H9 (cell line): ENCODE measurements at regions not wholly inside any gene's neighbourhood (a gene's known extent, or its start where the extent isn't known, plus 50 kb on each side); places are given as distances from the start of the nearest gene placed in this dataset.

Experiments used
- DNase-seq: peaks from one replicate; pipeline ENCODE4 v3.0.0-alpha.2; 2017
- H2AFZ ChIP-seq: one replicate; pipeline ENCODE4 v1.6.1; 2013; ENCODE audit warnings: mild to moderate bottlenecking, low read length, control low read depth, moderate library complexity
- H2AK5ac ChIP-seq: 2 replicates; pipeline ENCODE4 v1.6.1; 2013; ENCODE audit warnings: low read length, control low read depth, mixed read lengths; ENCODE audit not compliant: insufficient read length
- H2BK120ac ChIP-seq: one replicate; pipeline ENCODE4 v1.6.1; 2013; ENCODE audit warnings: low read depth, mild to moderate bottlenecking, low read length, control low read depth, inconsistent platforms; ENCODE audit not compliant: poor library complexity, severe bottlenecking
- H2BK12ac ChIP-seq: 2 replicates; pipeline ENCODE4 v1.6.1; 2013; ENCODE audit warnings: low read length, control low read depth, mixed read lengths, low read depth; ENCODE audit not compliant: insufficient read length
- H2BK15ac ChIP-seq: 2 replicates; pipeline ENCODE4 v1.6.1; 2013; ENCODE audit warnings: low read depth, low read length, control low read depth
- H2BK20ac ChIP-seq: one replicate; pipeline ENCODE4 v1.6.1; 2013; ENCODE audit warnings: low read depth, mild to moderate bottlenecking, low read length, control low read depth, inconsistent platforms; ENCODE audit not compliant: poor library complexity, severe bottlenecking
- H2BK5ac ChIP-seq: 2 replicates; pipeline ENCODE4 v1.6.1; 2013; ENCODE audit warnings: low read length, control low read depth, mixed read lengths; ENCODE audit not compliant: insufficient read length
- H3K14ac ChIP-seq: 2 replicates; pipeline ENCODE4 v1.6.1; 2013; ENCODE audit warnings: low read length, control low read depth; ENCODE audit not compliant: insufficient read depth
- H3K18ac ChIP-seq: 2 replicates; pipeline ENCODE4 v1.6.1; 2013; ENCODE audit warnings: low read depth, mild to moderate bottlenecking, mixed read lengths, low read length, control low read depth; ENCODE audit not compliant: insufficient read length
- H3K23ac ChIP-seq: 2 replicates; pipeline ENCODE4 v1.6.1; 2013; ENCODE audit warnings: low read length, control low read depth, mixed read lengths, low read depth; ENCODE audit not compliant: insufficient read length
- H3K23me2 ChIP-seq: 2 replicates; pipeline ENCODE4 v1.6.1; 2013; ENCODE audit warnings: low read depth, mild to moderate bottlenecking, mixed read lengths, low read length, control low read depth; ENCODE audit not compliant: insufficient read length, poor library complexity, severe bottlenecking
- H3K27ac ChIP-seq: 2 replicates; pipeline ENCODE4 v1.5.1; 2013; ENCODE audit warnings: low read length, control low read depth, mixed read lengths, low read depth; ENCODE audit not compliant: insufficient read length
- H3K27me3 ChIP-seq: 2 replicates; pipeline ENCODE4 v1.6.1; 2013; ENCODE audit warnings: low read length, control low read depth, inconsistent platforms; ENCODE audit not compliant: insufficient read depth
- H3K4ac ChIP-seq: 2 replicates; pipeline ENCODE4 v1.6.1; 2013; ENCODE audit warnings: low read depth, mild to moderate bottlenecking, control low read depth, inconsistent platforms, low read length, moderate library complexity
- H3K4me1 ChIP-seq: 2 replicates; pipeline ENCODE4 v1.6.1; 2013; ENCODE audit warnings: low read length, control low read depth, inconsistent platforms; ENCODE audit not compliant: insufficient read depth
- H3K4me2 ChIP-seq: 2 replicates; pipeline ENCODE4 v1.6.1; 2013; ENCODE audit warnings: low read length, control low read depth, mixed read lengths; ENCODE audit not compliant: insufficient read length, insufficient read depth
- H3K56ac ChIP-seq: 2 replicates; pipeline ENCODE4 v1.6.1; 2013; ENCODE audit warnings: low read depth, mild to moderate bottlenecking, mixed read lengths, low read length, control low read depth; ENCODE audit not compliant: insufficient read length
- H3K79me1 ChIP-seq: 2 replicates; pipeline ENCODE4 v1.6.1; 2013; ENCODE audit warnings: low read depth, mild to moderate bottlenecking, moderate library complexity, low read length, control low read depth, inconsistent platforms; ENCODE audit not compliant: insufficient read depth, poor library complexity, severe bottlenecking
- H3K79me2 ChIP-seq: 2 replicates; pipeline ENCODE4 v1.6.1; 2013; ENCODE audit warnings: low read length, control low read depth, inconsistent platforms; ENCODE audit not compliant: insufficient read depth
- H3K9ac ChIP-seq: 2 replicates; pipeline ENCODE4 v1.6.1; 2013; ENCODE audit warnings: low read length, control low read depth, mixed read lengths; ENCODE audit not compliant: insufficient read length; ENCODE audit errors: extremely low read depth
- H3K9me3 ChIP-seq: one replicate; pipeline ENCODE4 v1.6.1; 2013; ENCODE audit warnings: low read depth, low read length, inconsistent platforms; ENCODE audit not compliant: control insufficient read depth
- H3T11ph ChIP-seq: one replicate; pipeline ENCODE4 v1.6.1; 2013; ENCODE audit warnings: mild to moderate bottlenecking, low read length, control low read depth, inconsistent platforms
- H4K20me1 ChIP-seq: one replicate; pipeline ENCODE4 v1.6.1; 2013; ENCODE audit not compliant: control insufficient read depth, insufficient read length, insufficient read depth
- H4K5ac ChIP-seq: 2 replicates; pipeline ENCODE4 v1.6.1; 2013; ENCODE audit warnings: low read depth, mild to moderate bottlenecking, mixed read lengths, low read length, control low read depth; ENCODE audit not compliant: insufficient read length
- H4K8ac ChIP-seq: replicated peaks from 2 replicates; pipeline ENCODE4 v1.6.1; 2013; ENCODE audit warnings: low read length, control low read depth, mixed read lengths, low read depth; ENCODE audit not compliant: insufficient read length
- H4K91ac ChIP-seq: 2 replicates; pipeline ENCODE4 v1.6.1; 2013; ENCODE audit warnings: low read depth, mild to moderate bottlenecking, moderate library complexity, mixed read lengths, low read length, control low read depth; ENCODE audit not compliant: insufficient read length
- H3K27ac Mint-ChIP-seq, 3 experiments: 2 replicates in 2 of 3; 3 replicates in 1 of 3; pipeline ENCODE4 v1.8.0; 2020 to 2021; ENCODE audit warnings: mixed read lengths in 3 of 3, mild to moderate bottlenecking in 1 of 3, moderate library complexity in 1 of 3
- H3K27me3 Mint-ChIP-seq: 2 replicates; pipeline ENCODE4 v1.8.0; 2021; ENCODE audit warnings: low read depth, mild to moderate bottlenecking, moderate library complexity, mixed read lengths
- H3K36me3 Mint-ChIP-seq, 3 experiments: 2 replicates in 2 of 3; 3 replicates in 1 of 3; pipeline ENCODE4 v1.8.0; 2020 to 2021; ENCODE audit warnings: low read depth in 3 of 3, mixed read lengths in 3 of 3; ENCODE audit not compliant: insufficient read depth in 1 of 3
- H3K4me1 Mint-ChIP-seq, 2 experiments: 2 replicates each; pipeline ENCODE4 v1.8.0; 2020; ENCODE audit warnings: mixed read lengths in 2 of 2
- H3K4me3 Mint-ChIP-seq, 2 experiments: 2 replicates in 1 of 2; 3 replicates in 1 of 2; pipeline ENCODE4 v1.8.0; 2020 to 2021; ENCODE audit warnings: mild to moderate bottlenecking in 2 of 2, mixed read lengths in 2 of 2, moderate library complexity in 1 of 2
- H3K9me3 Mint-ChIP-seq, 2 experiments: 2 replicates in 1 of 2; 3 replicates in 1 of 2; pipeline ENCODE4 v1.8.0; 2020; ENCODE audit warnings: mild to moderate bottlenecking in 2 of 2, mixed read lengths in 2 of 2, moderate library complexity in 1 of 2
- WGBS: extraction: QIAGEN DNeasy Blood & Tissue Kit; methylation state at CpG from one replicate; pipeline ENCODE4 v1.1.7; 2013; ENCODE audit warnings: missing lambda C conversion rate, low lambda C conversion rate, mixed read lengths; ENCODE audit not compliant: insufficient read length; ENCODE audit errors: extremely low coverage; 5-methylcytosine and 5-hydroxymethylcytosine counted together
- TF ChIP-seq, protein P1 (sequence below): fragments of 200-600 bp; sonication (generic); conservative IDR thresholded peaks from 3 replicates; pipeline ENCODE4 v1.8.0; 2021; ENCODE audit warnings: antibody characterized with exemption, mild to moderate bottlenecking

GRCh38 chr9:78510035-78510434 is 213.1 kb downstream of the PSAT1 start:
- WGBS = no CpG with 5 or more reads among the region's 4 CpGs
- Histone ChIP-seq H3K4ac (no peak overlapping the region), H3K79me2 (no peaks in the 10 kb centered on the region), H4K91ac (no peak overlapping the region), H2AFZ (no peak overlapping the region), H4K8ac (no peak overlapping the region), H3K27me3 (no peaks in the 10 kb centered on the region), H3K23ac (no peak overlapping the region), H3K79me1 (no peaks in the 10 kb centered on the region), H2BK5ac (no peak overlapping the region), H3K23me2 (no peaks in the 10 kb centered on the region), H3K9me3 (no peaks in the 10 kb centered on the region), H3K56ac (no peak overlapping the region), H4K20me1 (no peaks in the 10 kb centered on the region), H2BK15ac (no peak overlapping the region), H3K27ac (no peak overlapping the region), H3T11ph (no peak overlapping the region), H2BK20ac (no peak overlapping the region), H3K18ac (no peak overlapping the region), H2AK5ac (no peak overlapping the region), H3K4me2 (no peak overlapping the region), H3K14ac (no peak overlapping the region), H4K5ac (no peak overlapping the region), H2BK12ac (no peak overlapping the region), H3K4me1 (no peaks in the 10 kb centered on the region), H3K9ac (no peak overlapping the region), H2BK120ac (no peak overlapping the region)
- Mint-ChIP-seq H3K36me3 (peaks cover 0 to 4% (median 0%) of the 10 kb centered on the region in 3 experiments; a peak in 1 of 7 replicates), H3K4me1 (0 out of 4 replicates have a peak, but pooled peaks cover 0 to 5% of the 10 kb centered on the region in 2 experiments), H3K27ac (no peak overlapping the region), H3K4me3 (no peak overlapping the region), H3K9me3 (no peaks in the 10 kb centered on the region; a peak in 1 of 5 replicates), H3K27me3 (no peaks in the 10 kb centered on the region)
- TF ChIP-seq, protein P1, sequence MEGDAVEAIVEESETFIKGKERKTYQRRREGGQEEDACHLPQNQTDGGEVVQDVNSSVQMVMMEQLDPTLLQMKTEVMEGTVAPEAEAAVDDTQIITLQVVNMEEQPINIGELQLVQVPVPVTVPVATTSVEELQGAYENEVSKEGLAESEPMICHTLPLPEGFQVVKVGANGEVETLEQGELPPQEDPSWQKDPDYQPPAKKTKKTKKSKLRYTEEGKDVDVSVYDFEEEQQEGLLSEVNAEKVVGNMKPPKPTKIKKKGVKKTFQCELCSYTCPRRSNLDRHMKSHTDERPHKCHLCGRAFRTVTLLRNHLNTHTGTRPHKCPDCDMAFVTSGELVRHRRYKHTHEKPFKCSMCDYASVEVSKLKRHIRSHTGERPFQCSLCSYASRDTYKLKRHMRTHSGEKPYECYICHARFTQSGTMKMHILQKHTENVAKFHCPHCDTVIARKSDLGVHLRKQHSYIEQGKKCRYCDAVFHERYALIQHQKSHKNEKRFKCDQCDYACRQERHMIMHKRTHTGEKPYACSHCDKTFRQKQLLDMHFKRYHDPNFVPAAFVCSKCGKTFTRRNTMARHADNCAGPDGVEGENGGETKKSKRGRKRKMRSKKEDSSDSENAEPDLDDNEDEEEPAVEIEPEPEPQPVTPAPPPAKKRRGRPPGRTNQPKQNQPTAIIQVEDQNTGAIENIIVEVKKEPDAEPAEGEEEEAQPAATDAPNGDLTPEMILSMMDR = no peak
- no peak for DNase-seq
